H1 (cell line): ENCODE measurements at regions not wholly inside any gene's neighbourhood (a gene's known extent, or its start where the extent isn't known, plus 50 kb on each side); places are given as distances from the start of the nearest gene placed in this dataset.

Experiments used
- CTCF ChIA-PET: fragments of 300-600 bp; sonication (Branson Sonifier 250); formaldehyde crosslinking; loops from one replicate; lab custom pipeline; 2021; ENCODE audit not compliant: partially characterized antibody; lab: Charles Lee
- POLR2A ChIA-PET: fragments of 300-600 bp; sonication (Branson Sonifier 250); formaldehyde crosslinking; loops from one replicate; lab custom pipeline; 2021; ENCODE audit warnings: inconsistent platforms; ENCODE audit not compliant: partially characterized antibody; lab: Charles Lee
- DNase-seq, 2 experiments: peaks; one replicate each; pipeline versions ENCODE4 v3.0.0 to v3.0.0-alpha.2; 2010 to 2022; ENCODE audit warnings: low spot score in 2 of 2, low read depth in 1 of 2, mixed read lengths in 1 of 2
- FAIRE-seq: peaks from 2 replicates; lab custom pipeline; 2011; peaks lifted over from hg19 to GRCh38; lab: Jason Lieb, UNC
- H2AFZ ChIP-seq: 2 replicates; pipeline ENCODE4 v1.8.1; 2012; ENCODE audit warnings: low read length, inconsistent platforms
- H2AK5ac ChIP-seq: 2 replicates; pipeline ENCODE4 v1.6.1; 2013; ENCODE audit warnings: low read depth, low read length
- H2BK120ac ChIP-seq: replicated peaks from 2 replicates; pipeline ENCODE3; 2013; ENCODE audit warnings: low read depth, low read length, inconsistent platforms
- H2BK12ac ChIP-seq: 2 replicates; pipeline ENCODE4 v1.6.1; 2013; ENCODE audit warnings: low read depth, low read length
- H2BK15ac ChIP-seq: 2 replicates; pipeline ENCODE4 v1.6.1; 2013; ENCODE audit warnings: low read length
- H2BK20ac ChIP-seq: 2 replicates; pipeline ENCODE4 v1.6.1; 2013; ENCODE audit warnings: low read length
- H2BK5ac ChIP-seq: 2 replicates; pipeline ENCODE4 v1.6.1; 2013; ENCODE audit warnings: low read depth, low read length
- H3K14ac ChIP-seq: 2 replicates; pipeline ENCODE4 v1.6.1; 2013; ENCODE audit warnings: inconsistent platforms; ENCODE audit not compliant: insufficient read length
- H3K18ac ChIP-seq: 2 replicates; pipeline ENCODE4 v1.6.1; 2013; ENCODE audit warnings: low read length; ENCODE audit errors: extremely low read depth
- H3K23ac ChIP-seq: 2 replicates; pipeline ENCODE4 v1.6.1; 2013; ENCODE audit warnings: inconsistent platforms; ENCODE audit not compliant: insufficient read length
- H3K23me2 ChIP-seq: 2 replicates; pipeline ENCODE4 v1.6.1; 2013; ENCODE audit warnings: low read depth, low read length
- H3K27ac ChIP-seq: 2 replicates; pipeline ENCODE4 v1.6.1; 2011; ENCODE audit warnings: low read depth, low read length, inconsistent platforms
- H3K27me3 ChIP-seq, 4 experiments: replicated peaks in 1 of 4; 1 replicate in 1 of 4; 2 replicates in 3 of 4; pipeline versions ENCODE4 v1.6.1 to v1.8.1; 2011 to 2013; ENCODE audit warnings: low read length in 3 of 4, mild to moderate bottlenecking in 3 of 4, inconsistent platforms in 2 of 4, mixed read lengths in 2 of 4, moderate library complexity in 1 of 4; ENCODE audit not compliant: control insufficient read depth in 3 of 4, insufficient read depth in 3 of 4; ENCODE audit errors: extremely low read depth in 1 of 4
- H3K36me3 ChIP-seq, 4 experiments: 2 replicates each; pipeline versions ENCODE4 v1.6.1 to v1.8.1; 2011 to 2013; ENCODE audit warnings: mild to moderate bottlenecking in 4 of 4, low read length in 3 of 4, moderate library complexity in 2 of 4, control low read depth in 1 of 4, inconsistent platforms in 1 of 4; ENCODE audit not compliant: insufficient read depth in 4 of 4, control insufficient read depth in 2 of 4
- H3K4ac ChIP-seq: replicated peaks from 2 replicates; pipeline ENCODE3; 2013; ENCODE audit warnings: low read length, low read depth, mixed read lengths, inconsistent platforms; ENCODE audit not compliant: insufficient read length
- H3K4me1 ChIP-seq, 4 experiments: replicated peaks in 1 of 4; 1 replicate in 1 of 4; 2 replicates in 3 of 4; pipeline versions ENCODE4 v1.6.1 to v1.8.1; 2011 to 2013; ENCODE audit warnings: low read length in 3 of 4, inconsistent platforms in 2 of 4, mixed read lengths in 1 of 4; ENCODE audit not compliant: insufficient read depth in 4 of 4, control insufficient read depth in 3 of 4
- H3K4me2 ChIP-seq, 2 experiments: 2 replicates each; pipeline versions ENCODE4 v1.6.1 to v1.8.1; 2011 to 2013; ENCODE audit warnings: low read depth in 2 of 2, low read length in 2 of 2, control low read depth in 1 of 2, inconsistent platforms in 1 of 2, mild to moderate bottlenecking in 1 of 2; ENCODE audit not compliant: insufficient read depth in 1 of 2
- H3K4me3 ChIP-seq, 4 experiments: fragments of 200-600, 300-600 bp in 1 of 4; sonication (generic), shearing (Covaris generic), sonication (Bioruptor Twin) in 1 of 4; 2 replicates each; pipeline versions ENCODE4 v1.5.1 to v1.8.1; 2011 to 2016; ENCODE audit warnings: low read length in 4 of 4, low read depth in 3 of 4, control low read depth in 2 of 4, inconsistent platforms in 2 of 4, mild to moderate bottlenecking in 2 of 4, mixed read lengths in 1 of 4, moderate library complexity in 1 of 4; ENCODE audit not compliant: insufficient read depth in 2 of 4; ENCODE audit errors: extremely low read depth in 1 of 4
- H3K56ac ChIP-seq: replicated peaks from 2 replicates; pipeline ENCODE3; 2013; ENCODE audit warnings: low read depth, mild to moderate bottlenecking, mixed read lengths, low read length, inconsistent platforms; ENCODE audit not compliant: insufficient read length
- H3K79me1 ChIP-seq: 2 replicates; pipeline ENCODE4 v1.6.1; 2013; ENCODE audit warnings: low read depth, low read length, control low read depth
- H3K79me2 ChIP-seq, 2 experiments: 2 replicates each; pipeline versions ENCODE4 v1.6.1 to v1.8.1; 2012 to 2013; ENCODE audit warnings: low read length in 2 of 2, mild to moderate bottlenecking in 2 of 2, inconsistent platforms in 1 of 2; ENCODE audit not compliant: insufficient read depth in 2 of 2, control insufficient read depth in 1 of 2
- H3K9ac ChIP-seq, 4 experiments: replicated peaks in 1 of 4; 1 replicate in 1 of 4; 2 replicates in 3 of 4; pipeline versions ENCODE4 v1.6.1 to v1.8.1; 2011 to 2013; ENCODE audit warnings: low read depth in 3 of 4, low read length in 3 of 4, control low read depth in 2 of 4, mild to moderate bottlenecking in 2 of 4, moderate library complexity in 2 of 4, inconsistent platforms in 1 of 4; ENCODE audit errors: extremely low read depth in 1 of 4
- H3K9me3 ChIP-seq, 2 experiments: 2 replicates each; pipeline versions ENCODE4 v1.6.1 to v1.8.1; 2012 to 2013; ENCODE audit warnings: mild to moderate bottlenecking in 2 of 2, moderate library complexity in 2 of 2, control low read depth in 1 of 2, inconsistent platforms in 1 of 2, low read depth in 1 of 2, low read length in 1 of 2, mixed read lengths in 1 of 2; ENCODE audit not compliant: insufficient read depth in 2 of 2
- H4K20me1 ChIP-seq, 2 experiments: replicated peaks in 1 of 2; 2 replicates each; pipeline versions ENCODE3 to v1.8.1; 2011 to 2013; ENCODE audit warnings: inconsistent platforms in 2 of 2, low read length in 2 of 2, mild to moderate bottlenecking in 1 of 2; ENCODE audit not compliant: insufficient read depth in 2 of 2, control insufficient read depth in 1 of 2
- H4K5ac ChIP-seq: 2 replicates; pipeline ENCODE4 v1.6.1; 2013; ENCODE audit warnings: low read length, low read depth, mixed read lengths, inconsistent platforms; ENCODE audit not compliant: insufficient read length
- H4K8ac ChIP-seq: 2 replicates; pipeline ENCODE4 v1.8.0; 2013; ENCODE audit warnings: mild to moderate bottlenecking, moderate library complexity, low read length, inconsistent platforms; ENCODE audit not compliant: insufficient read depth; ENCODE audit errors: extremely low read depth
- H4K91ac ChIP-seq: replicated peaks from 2 replicates; pipeline ENCODE3; 2013; ENCODE audit warnings: low read length, mixed read lengths, inconsistent platforms; ENCODE audit not compliant: insufficient read length
- CEBPB ChIP-seq: IDR thresholded peaks from 2 replicates; pipeline ENCODE4 v1.6.1; 2012; ENCODE audit warnings: low read depth, low read length
- CHD1 ChIP-seq: IDR thresholded peaks from 2 replicates; pipeline ENCODE4 v1.6.1; 2012; ENCODE audit warnings: low read depth, low read length, improper control_type of control experiment
- EZH2 ChIP-seq: fragments of 200-600 bp; sonication (generic); IDR thresholded peaks from 2 replicates; pipeline ENCODE4 v1.7.1; 2012; ENCODE audit warnings: low read depth, mild to moderate bottlenecking, moderate library complexity, low read length, inconsistent platforms; ENCODE audit not compliant: severe bottlenecking
- FOSL1 ChIP-seq: IDR thresholded peaks from 2 replicates; pipeline ENCODE4 v1.6.1; 2011; ENCODE audit warnings: mild to moderate bottlenecking, low read depth, low read length, moderate library complexity; ENCODE audit not compliant: insufficient read depth
- JUND ChIP-seq: IDR thresholded peaks from 2 replicates; pipeline ENCODE4 v1.6.1; 2011; ENCODE audit warnings: mild to moderate bottlenecking, improper control_type of control experiment, low read length
- KDM4A ChIP-seq: IDR thresholded peaks from one replicate; pipeline ENCODE4 v1.7.1; 2012; ENCODE audit warnings: low read depth, mild to moderate bottlenecking, moderate library complexity, low read length, inconsistent platforms; ENCODE audit not compliant: severe bottlenecking
- MAFK ChIP-seq: IDR thresholded peaks from 2 replicates; pipeline ENCODE4 v1.6.1; 2012; ENCODE audit warnings: low read depth, mild to moderate bottlenecking, improper control_type of control experiment, low read length
- NRF1 ChIP-seq: IDR thresholded peaks from 2 replicates; pipeline ENCODE4 v1.6.1; 2011; ENCODE audit warnings: mild to moderate bottlenecking, low read depth, low read length, improper control_type of control experiment
- SIX5 ChIP-seq: IDR thresholded peaks from 2 replicates; pipeline ENCODE4 v1.6.1; 2011; ENCODE audit warnings: mild to moderate bottlenecking, low read depth, low read length
- TBP ChIP-seq: IDR thresholded peaks from 2 replicates; pipeline ENCODE4 v1.6.1; 2011; ENCODE audit warnings: low read depth, low read length, improper control_type of control experiment
- TCF12 ChIP-seq: IDR thresholded peaks from 2 replicates; pipeline ENCODE4 v1.6.1; 2011; ENCODE audit warnings: low read depth, mild to moderate bottlenecking, low read length
- WGBS, 2 experiments: shearing (Covaris generic) in 1 of 2; methylation state at CpG; one replicate each; pipeline versions ENCODE4 v1.1.6 to v1.1.7; 2013 to 2015; ENCODE audit warnings: low lambda C conversion rate in 2 of 2, mixed read lengths in 2 of 2, inconsistent platforms in 1 of 2, low coverage in 1 of 2, missing lambda C conversion rate in 1 of 2; ENCODE audit not compliant: insufficient replicate concordance in 2 of 2, insufficient coverage in 1 of 2, insufficient read length in 1 of 2; ENCODE audit errors: extremely low coverage in 1 of 2, missing lambda C conversion rate in 1 of 2; 5-methylcytosine and 5-hydroxymethylcytosine counted together
- TF ChIP-seq, protein P1 (sequence below): IDR thresholded peaks from 2 replicates; pipeline ENCODE4 v1.6.1; 2012; ENCODE audit warnings: inconsistent platforms

DNA sequence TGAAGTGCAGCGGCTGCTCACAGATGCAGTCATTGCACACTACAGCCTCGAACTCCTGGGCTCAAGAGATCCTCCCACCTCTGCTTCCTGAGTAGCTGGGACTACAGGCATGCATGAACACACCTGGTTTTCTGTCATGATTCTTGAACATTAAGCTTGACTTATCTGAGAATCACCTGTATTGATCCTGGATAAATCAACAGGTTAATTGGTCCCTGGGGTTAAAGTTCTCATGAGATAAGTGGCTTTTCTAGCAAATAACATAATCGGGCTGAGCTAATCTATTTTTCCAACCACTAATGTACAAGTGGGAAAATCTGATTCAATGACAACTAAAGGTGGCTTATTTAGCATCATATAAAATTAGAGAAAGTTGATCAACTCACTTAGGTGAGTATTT lies 56.0 kb upstream of the LRAT start:
- Histone ChIP-seq H2BK15ac (no peak overlapping the region), H4K8ac (no peak overlapping the region), H3K9ac (no peak overlapping the region), H2AFZ (no peak overlapping the region), H4K5ac (no peak overlapping the region), H3K27ac (no peak overlapping the region), H3K4me1 (no peaks in the 10 kb centered on the region), H3K9me3 (no peaks in the 10 kb centered on the region), H4K91ac (no peak overlapping the region), H3K14ac (no peak overlapping the region), H2AK5ac (no peak overlapping the region), H3K18ac (no peak overlapping the region), H3K4me2 (no peak overlapping the region), H3K36me3 (no peaks in the 10 kb centered on the region), H2BK120ac (no peak overlapping the region), H2BK20ac (no peak overlapping the region), H3K4ac (no peak overlapping the region), H3K27me3 (no peaks in the 10 kb centered on the region; a peak in 1 of 7 replicates), H3K4me3 (no peak overlapping the region), H3K56ac (no peak overlapping the region), H3K79me1 (no peaks in the 10 kb centered on the region), H3K79me2 (no peaks in the 10 kb centered on the region), H3K23me2 (no peaks in the 10 kb centered on the region), H4K20me1 (no peaks in the 10 kb centered on the region), H3K23ac (no peak overlapping the region), H2BK12ac (no peak overlapping the region), H2BK5ac (no peak overlapping the region)
- WGBS, 2 experiments: 87% methylated on average over 3 of the region's 3 CpGs; no CpG with 5 or more reads in 1 of the 2 experiments
- DNase-seq (no peak), FAIRE-seq (no peak)
- POLR2A ChIA-PET: interaction anchor here (1.1 to 1.3 kb wide), 2 partner anchors 55 to 57 kb away, joined by 4 read pairs; partner anchors contain the start of gene LRAT
- CTCF ChIA-PET: interaction anchor here (0.7 to 1.4 kb wide), 5 partner anchors 8 to 295 kb away, joined by 3 to 6 read pairs (median 3); no protein-coding TSS in a partner anchor
- no peak for TF ChIP-seq TBP
- no peak for TF ChIP-seq MAFK
- no peak for TF ChIP-seq NRF1
- no peak for TF ChIP-seq FOSL1
- no peak for TF ChIP-seq JUND
- no peak for TF ChIP-seq CHD1
- TF ChIP-seq SIX5: no peak
- no peak for TF ChIP-seq CEBPB
- TF ChIP-seq KDM4A: no peak
- TF ChIP-seq EZH2: no peak
- TF ChIP-seq TCF12: no peak
- TF ChIP-seq, protein P1, sequence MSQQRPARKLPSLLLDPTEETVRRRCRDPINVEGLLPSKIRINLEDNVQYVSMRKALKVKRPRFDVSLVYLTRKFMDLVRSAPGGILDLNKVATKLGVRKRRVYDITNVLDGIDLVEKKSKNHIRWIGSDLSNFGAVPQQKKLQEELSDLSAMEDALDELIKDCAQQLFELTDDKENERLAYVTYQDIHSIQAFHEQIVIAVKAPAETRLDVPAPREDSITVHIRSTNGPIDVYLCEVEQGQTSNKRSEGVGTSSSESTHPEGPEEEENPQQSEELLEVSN: no peak
